ENCODE measurements at regions not wholly inside any gene's neighbourhood (a gene's known extent, or its start where the extent isn't known, plus 50 kb on each side); places are given as distances from the start of the nearest gene placed in this dataset.

DNA sequence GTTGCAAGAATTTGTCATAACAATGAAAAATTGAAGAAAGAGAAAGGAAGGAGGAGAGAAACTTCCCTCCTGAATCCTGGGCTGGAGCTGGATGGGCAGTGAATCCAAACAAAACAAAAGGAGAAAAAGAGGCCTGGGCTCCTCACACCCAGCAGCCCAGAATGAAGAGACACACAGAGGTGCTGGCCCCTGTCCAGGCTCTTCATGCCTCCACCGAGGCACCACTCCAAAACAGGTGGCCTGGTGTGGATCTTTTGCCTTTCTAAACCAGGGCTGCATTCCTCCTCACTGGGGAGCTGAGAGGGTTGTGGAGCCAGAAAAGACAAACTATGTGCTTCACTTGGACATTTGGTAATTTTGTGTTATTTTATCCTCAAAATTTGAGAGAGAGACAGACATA lies 76.0 kb downstream of the FAM124B start:
- TF ChIP-seq, protein P1, sequence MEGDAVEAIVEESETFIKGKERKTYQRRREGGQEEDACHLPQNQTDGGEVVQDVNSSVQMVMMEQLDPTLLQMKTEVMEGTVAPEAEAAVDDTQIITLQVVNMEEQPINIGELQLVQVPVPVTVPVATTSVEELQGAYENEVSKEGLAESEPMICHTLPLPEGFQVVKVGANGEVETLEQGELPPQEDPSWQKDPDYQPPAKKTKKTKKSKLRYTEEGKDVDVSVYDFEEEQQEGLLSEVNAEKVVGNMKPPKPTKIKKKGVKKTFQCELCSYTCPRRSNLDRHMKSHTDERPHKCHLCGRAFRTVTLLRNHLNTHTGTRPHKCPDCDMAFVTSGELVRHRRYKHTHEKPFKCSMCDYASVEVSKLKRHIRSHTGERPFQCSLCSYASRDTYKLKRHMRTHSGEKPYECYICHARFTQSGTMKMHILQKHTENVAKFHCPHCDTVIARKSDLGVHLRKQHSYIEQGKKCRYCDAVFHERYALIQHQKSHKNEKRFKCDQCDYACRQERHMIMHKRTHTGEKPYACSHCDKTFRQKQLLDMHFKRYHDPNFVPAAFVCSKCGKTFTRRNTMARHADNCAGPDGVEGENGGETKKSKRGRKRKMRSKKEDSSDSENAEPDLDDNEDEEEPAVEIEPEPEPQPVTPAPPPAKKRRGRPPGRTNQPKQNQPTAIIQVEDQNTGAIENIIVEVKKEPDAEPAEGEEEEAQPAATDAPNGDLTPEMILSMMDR (IDR thresholded peaks at IDR 0.05) = no peak

DNA sequence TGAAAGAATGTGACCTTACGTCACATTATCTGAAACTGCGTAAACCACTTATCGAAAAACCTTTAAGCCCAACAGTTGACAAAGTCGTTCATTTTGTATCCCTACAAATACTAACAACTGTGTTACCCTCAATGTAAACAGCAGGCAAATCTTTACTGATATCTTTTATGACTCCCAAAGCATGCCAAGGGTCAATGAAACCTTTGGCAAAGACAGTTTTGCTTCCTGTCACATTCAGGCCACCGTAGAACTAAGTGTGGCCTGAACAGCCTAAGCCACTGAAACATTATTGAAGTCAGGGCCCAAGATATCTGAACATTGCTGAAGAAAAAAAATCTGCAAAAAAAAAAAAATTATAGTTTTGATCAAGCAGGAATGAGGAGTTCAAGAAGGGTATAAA lies 77.3 kb downstream of the FAM124B start:
- TF ChIP-seq, protein P1 (IDR thresholded peaks at IDR 0.05) = no peak

DNA sequence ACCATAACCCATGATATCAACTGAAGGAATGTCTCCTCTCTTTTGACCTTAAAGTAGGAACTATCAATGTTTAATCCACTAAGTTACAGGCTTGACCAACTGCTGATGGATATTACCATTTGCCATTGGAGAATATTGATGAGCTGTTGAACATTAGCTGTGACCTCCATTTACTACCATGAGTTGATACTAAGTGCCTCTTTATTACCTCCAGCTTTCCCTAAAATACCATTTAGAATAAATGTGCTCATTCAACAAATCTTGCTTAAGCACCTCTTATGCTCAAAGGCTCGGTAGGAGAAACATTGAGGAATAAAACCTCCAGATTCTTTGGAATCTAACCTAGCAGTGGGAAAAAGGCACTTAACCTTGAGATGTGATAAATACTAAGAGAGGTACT lies 81.2 kb downstream of the FAM124B start:
- TF ChIP-seq, protein P1 (IDR thresholded peaks at IDR 0.05) = no peak

DNA sequence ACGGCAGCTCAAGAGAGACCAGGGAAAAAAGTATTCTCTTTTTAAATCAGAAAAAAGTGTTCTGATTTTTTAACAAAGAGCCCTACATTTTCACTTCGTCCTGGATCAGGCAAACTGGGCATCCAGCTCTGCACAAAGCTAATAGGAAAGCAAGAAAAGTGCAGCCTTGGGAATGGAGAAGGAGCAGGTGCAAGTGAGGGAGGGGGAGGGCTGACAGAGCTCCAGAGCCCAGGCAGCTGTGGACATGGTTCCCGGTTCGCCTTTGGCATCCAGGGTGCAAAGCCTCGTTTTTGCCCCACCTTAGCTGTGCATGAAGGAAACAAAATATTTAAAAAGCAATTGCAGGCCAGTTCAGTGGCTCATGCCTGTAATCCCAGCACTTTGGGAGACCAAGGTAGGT lies 82.2 kb downstream of the FAM124B start:
- TF ChIP-seq, protein P1 (IDR thresholded peaks at IDR 0.05) = no peak

DNA sequence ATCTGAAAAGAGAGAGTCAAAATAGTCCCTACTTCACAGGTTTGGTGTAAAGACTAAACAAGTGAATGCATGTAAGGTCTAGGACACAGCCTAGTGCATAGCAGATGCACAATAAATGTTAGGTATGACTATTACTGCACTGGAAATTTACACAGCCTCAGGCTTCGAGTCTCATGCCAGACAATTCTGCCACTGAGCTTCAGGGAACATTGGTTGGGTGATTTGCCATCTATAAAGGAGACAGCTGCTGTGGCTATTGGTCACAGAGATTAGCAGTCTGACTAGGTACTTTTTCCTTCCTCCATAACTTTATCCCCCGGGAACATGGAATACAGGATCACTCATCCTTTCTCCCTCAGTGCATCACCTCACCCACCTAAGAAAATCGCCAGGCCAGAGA lies 89.2 kb downstream of the FAM124B start:
- TF ChIP-seq, protein P1 (IDR thresholded peaks at IDR 0.05) = no peak

DNA sequence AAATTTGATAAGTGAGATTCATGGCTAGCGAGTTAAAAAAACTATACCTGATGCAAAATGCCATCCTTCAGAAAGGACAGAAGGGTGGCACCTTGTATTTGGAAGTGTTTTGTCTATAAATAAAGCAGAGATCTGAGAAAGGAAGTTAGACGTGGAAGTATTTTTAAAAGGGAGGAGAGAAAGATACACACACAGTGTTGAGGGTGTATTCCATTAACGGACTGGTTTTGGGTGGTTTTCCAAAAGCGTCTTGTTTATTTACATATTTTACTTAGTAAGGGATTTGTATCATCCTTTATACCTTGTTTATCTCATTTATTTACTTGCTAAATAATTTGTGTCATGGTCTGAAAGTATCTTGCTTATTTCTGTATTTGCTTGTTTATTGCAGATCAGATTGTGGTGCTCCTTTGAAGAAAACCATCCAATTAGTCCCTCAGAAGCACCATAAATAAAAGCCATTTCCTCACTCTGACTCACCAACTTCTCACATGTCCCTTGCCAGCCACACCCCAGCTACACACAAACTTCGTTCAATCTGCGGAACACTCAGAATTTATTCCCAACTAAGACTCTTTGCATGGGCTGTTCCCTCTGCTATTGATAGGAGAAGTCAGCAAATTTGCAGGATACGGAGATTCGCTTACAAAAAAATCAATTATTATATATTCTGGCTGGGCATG lies 90.8 kb downstream of the FAM124B start:
- TF ChIP-seq, protein P1 (IDR thresholded peaks at IDR 0.05) = no peak

DNA sequence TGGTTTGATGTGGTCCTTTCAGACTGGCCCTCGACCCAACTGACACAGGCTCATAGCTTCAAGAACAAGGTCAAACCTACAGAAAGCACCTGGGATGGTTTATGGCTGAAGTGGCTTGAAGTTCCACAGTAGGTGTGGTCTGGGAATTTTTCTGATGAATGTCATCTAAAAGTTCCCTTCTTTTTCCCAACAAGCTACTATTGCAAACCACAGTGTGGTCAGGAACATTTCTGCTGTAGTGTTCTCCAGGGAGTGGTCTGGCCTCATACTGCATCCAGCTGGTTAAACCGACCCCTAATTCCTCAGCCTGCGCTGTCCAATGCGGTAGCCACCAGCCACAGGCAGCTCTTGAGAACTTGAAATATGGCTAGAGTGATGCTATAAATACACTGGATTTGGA lies 92.7 kb downstream of the FAM124B start:
- TF ChIP-seq, protein P1 (IDR thresholded peaks at IDR 0.05) = no peak

Measured in LNCAP (cell line).